ENCODE measurements at regions not wholly inside any gene's neighbourhood (a gene's known extent, or its start where the extent isn't known, plus 50 kb on each side); places are given as distances from the start of the nearest gene placed in this dataset.

- H3K27me3 ChIP-seq (replicated peaks in 1 of 4; ENCODE audit: control insufficient read depth in 3 of 4, extremely low read depth in 1 of 4, insufficient read depth in 3 of 4, low read length in 3 of 4): no peaks in the 10 kb centered on the region
- no peaks in the 10 kb centered on the region for H4K20me1 ChIP-seq (replicated peaks in 1 of 2; ENCODE audit: control insufficient read depth in 1 of 2, insufficient read depth in 2 of 2, low read length in 2 of 2)
- H3K9me3 ChIP-seq (ENCODE audit: insufficient read depth in 2 of 2, low read depth in 1 of 2, low read length in 1 of 2): peaks cover 11 to 13% of the 10 kb centered on the region in 2 experiments
- H3K14ac ChIP-seq (ENCODE audit: insufficient read length): no peak overlapping the region
- no peak overlapping the region for H2BK120ac ChIP-seq (replicated peaks; ENCODE audit: low read depth, low read length)
- H3K27ac ChIP-seq (ENCODE audit: low read depth, low read length): no peak overlapping the region
- H3K23me2 ChIP-seq (ENCODE audit: low read depth, low read length): no peaks in the 10 kb centered on the region
- H4K5ac ChIP-seq (ENCODE audit: insufficient read length, low read depth, low read length): no peak overlapping the region
- H2BK12ac ChIP-seq (ENCODE audit: low read depth, low read length): no peak overlapping the region
- no peaks in the 10 kb centered on the region for H3K79me2 ChIP-seq (ENCODE audit: control insufficient read depth in 1 of 2, insufficient read depth in 2 of 2, low read length in 2 of 2)
- ChIA-PET CTCF (ENCODE audit: partially characterized antibody) (interaction anchor here (0.6 to 1.2 kb wide), 4 partner anchors 18 to 518 kb away, joined by 3 read pairs; no protein-coding TSS in a partner anchor), POLR2A (ENCODE audit: partially characterized antibody) (no interaction called here)
- DNase-seq (ENCODE audit: low read depth in 1 of 2, low spot score in 2 of 2): no peak
- no peak for TF ChIP-seq FOSL1 (IDR thresholded peaks at IDR 0.05; ENCODE audit: insufficient read depth, low read depth, low read length)
- no peak for TF ChIP-seq POU5F1 (IDR thresholded peaks at IDR 0.05; ENCODE audit: low read depth, low read length)
- no peak for TF ChIP-seq GTF2F1 (IDR thresholded peaks at IDR 0.05; ENCODE audit: borderline replicate concordance, low read depth, low read length)
- no peak for TF ChIP-seq CEBPB (IDR thresholded peaks at IDR 0.05; ENCODE audit: low read depth, low read length)
- TF ChIP-seq RAD21 (IDR thresholded peaks at IDR 0.05 in 1 of 2, conservative IDR thresholded peaks at IDR 0.05 in 1 of 2; ENCODE audit: low read depth in 2 of 2, low read length in 2 of 2): no peak
- no peak for TF ChIP-seq HDAC2 (IDR thresholded peaks at IDR 0.05; ENCODE audit: borderline replicate concordance in 1 of 2, low read depth in 2 of 2, low read length in 2 of 2)
- no peak for TF ChIP-seq USF2 (IDR thresholded peaks at IDR 0.05; ENCODE audit: low read length)
- TF ChIP-seq EP300 (IDR thresholded peaks at IDR 0.05; ENCODE audit: borderline replicate concordance in 1 of 2, low read depth in 2 of 2, low read length in 2 of 2): no peak
- no peak for TF ChIP-seq E2F6 (IDR thresholded peaks at IDR 0.05)
- TF ChIP-seq RNF2 (IDR thresholded peaks at IDR 0.05; ENCODE audit: borderline replicate concordance, low read depth, low read length, missing control alignments, poor library complexity, severe bottlenecking): no peak
- H2AK5ac ChIP-seq (ENCODE audit: low read depth, low read length): no peak overlapping the region
- no peak overlapping the region for H2BK20ac ChIP-seq (ENCODE audit: low read length)
- H3K4me2 ChIP-seq (ENCODE audit: insufficient read depth in 1 of 2, low read depth in 2 of 2, low read length in 2 of 2): no peak overlapping the region
- no peak overlapping the region for H3K23ac ChIP-seq (ENCODE audit: insufficient read length)
- 86% methylated on average over 10 of the region's 10 CpGs; no CpG with 5 or more reads in 1 of the 2 experiments for WGBS, 2 experiments (ENCODE audit: extremely low coverage in 1 of 2, insufficient coverage in 1 of 2, insufficient read length in 1 of 2, insufficient replicate concordance in 2 of 2, low coverage in 1 of 2, low lambda C conversion rate in 2 of 2, missing lambda C conversion rate in 1 of 2)
- H3K4me1 ChIP-seq (replicated peaks in 1 of 4; ENCODE audit: control insufficient read depth in 3 of 4, insufficient read depth in 4 of 4, low read length in 3 of 4): no peaks in the 10 kb centered on the region
- H3K36me3 ChIP-seq (ENCODE audit: control insufficient read depth in 2 of 4, insufficient read depth in 4 of 4, low read length in 3 of 4): no peaks in the 10 kb centered on the region
- H2BK5ac ChIP-seq (ENCODE audit: low read depth, low read length): no peak overlapping the region
- FAIRE-seq: no peak
- no peaks in the 10 kb centered on the region for H3K79me1 ChIP-seq (ENCODE audit: low read depth, low read length)
- H3K56ac ChIP-seq (replicated peaks; ENCODE audit: insufficient read length, low read depth, low read length): no peak overlapping the region
- H3K9ac ChIP-seq (replicated peaks in 1 of 4; ENCODE audit: extremely low read depth in 1 of 4, low read depth in 3 of 4, low read length in 3 of 4): no peak overlapping the region
- H3K4me3 ChIP-seq (ENCODE audit: extremely low read depth in 1 of 4, insufficient read depth in 2 of 4, low read depth in 3 of 4, low read length in 4 of 4): no peak overlapping the region
- no peak overlapping the region for H2BK15ac ChIP-seq (ENCODE audit: low read length)
- H4K8ac ChIP-seq (ENCODE audit: extremely low read depth, insufficient read depth, low read length): no peak overlapping the region
- H3K18ac ChIP-seq (ENCODE audit: extremely low read depth, low read length): no peak overlapping the region
- no peak overlapping the region for H3K4ac ChIP-seq (replicated peaks; ENCODE audit: insufficient read length, low read depth, low read length)
- H2AFZ ChIP-seq (ENCODE audit: low read length): peak overlapping the region; percentile 41; the same call in 1 of the 2 replicates
- H4K91ac ChIP-seq (replicated peaks; ENCODE audit: insufficient read length, low read length): no peak overlapping the region
These were observed 122.9 kb upstream of the NAV2 start for GRCh38 chr11:19589567-19590260.
